ENCODE measurements at regions not wholly inside any gene's neighbourhood (a gene's known extent, or its start where the extent isn't known, plus 50 kb on each side); places are given as distances from the start of the nearest gene placed in this dataset.

DNA sequence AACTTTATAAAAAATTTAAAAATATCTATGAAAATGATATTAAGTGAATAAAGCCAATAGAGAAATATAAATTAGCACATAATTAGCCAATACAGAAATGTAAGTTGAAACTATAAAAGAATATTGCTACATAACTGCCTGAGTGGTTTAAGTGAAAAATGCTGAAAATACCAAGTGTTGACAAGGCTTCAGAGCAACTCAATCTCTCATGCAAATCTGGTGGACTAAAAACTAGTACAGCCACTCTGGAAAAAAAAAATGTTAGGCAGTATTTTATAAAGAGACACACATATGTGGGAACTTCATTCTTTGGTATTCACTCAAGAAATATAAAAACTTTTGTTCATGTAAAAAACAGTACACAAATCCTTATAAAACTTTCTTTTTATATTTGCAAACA is 833.7 kb upstream of the ROBO1 start:
- no peaks in the 10 kb centered on the region for H3K27me3 ChIP-seq
- no peak for DNase-seq
- H3K27ac ChIP-seq, result no peak overlapping the region
- intact Hi-C loops (cut with DNase I), result no loop called here
- no peaks in the 10 kb centered on the region for H3K9me3 ChIP-seq
- no peaks in the 10 kb centered on the region for H3K4me1 ChIP-seq (ENCODE audit: insufficient read depth)
- TF ChIP-seq POLR2A (IDR thresholded peaks at IDR 0.05) (no peak), EP300 (IDR thresholded peaks at IDR 0.05) (no peak)
- TF ChIP-seq, protein P1, sequence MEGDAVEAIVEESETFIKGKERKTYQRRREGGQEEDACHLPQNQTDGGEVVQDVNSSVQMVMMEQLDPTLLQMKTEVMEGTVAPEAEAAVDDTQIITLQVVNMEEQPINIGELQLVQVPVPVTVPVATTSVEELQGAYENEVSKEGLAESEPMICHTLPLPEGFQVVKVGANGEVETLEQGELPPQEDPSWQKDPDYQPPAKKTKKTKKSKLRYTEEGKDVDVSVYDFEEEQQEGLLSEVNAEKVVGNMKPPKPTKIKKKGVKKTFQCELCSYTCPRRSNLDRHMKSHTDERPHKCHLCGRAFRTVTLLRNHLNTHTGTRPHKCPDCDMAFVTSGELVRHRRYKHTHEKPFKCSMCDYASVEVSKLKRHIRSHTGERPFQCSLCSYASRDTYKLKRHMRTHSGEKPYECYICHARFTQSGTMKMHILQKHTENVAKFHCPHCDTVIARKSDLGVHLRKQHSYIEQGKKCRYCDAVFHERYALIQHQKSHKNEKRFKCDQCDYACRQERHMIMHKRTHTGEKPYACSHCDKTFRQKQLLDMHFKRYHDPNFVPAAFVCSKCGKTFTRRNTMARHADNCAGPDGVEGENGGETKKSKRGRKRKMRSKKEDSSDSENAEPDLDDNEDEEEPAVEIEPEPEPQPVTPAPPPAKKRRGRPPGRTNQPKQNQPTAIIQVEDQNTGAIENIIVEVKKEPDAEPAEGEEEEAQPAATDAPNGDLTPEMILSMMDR (IDR thresholded peaks at IDR 0.05), result no peak
- H3K36me3 ChIP-seq, result no peaks in the 10 kb centered on the region
- H3K4me3 ChIP-seq, result no peak overlapping the region

DNA sequence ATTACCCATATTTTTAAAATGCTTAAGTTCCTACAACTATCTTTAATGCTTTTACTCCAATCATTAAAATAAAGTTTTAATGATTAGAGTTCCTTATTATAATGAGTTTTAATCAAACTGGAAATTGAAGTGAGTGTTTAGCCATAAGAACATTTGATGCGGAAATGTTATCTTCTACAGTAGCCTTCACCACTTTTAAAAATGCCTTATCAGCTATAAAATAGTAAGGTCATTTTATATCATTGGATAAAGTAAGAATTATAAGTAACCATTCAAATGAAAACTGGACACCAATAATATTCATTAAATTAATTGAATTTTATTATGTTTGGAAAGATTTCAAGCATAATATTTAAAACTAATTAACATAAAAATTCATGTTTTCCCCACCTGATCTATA is 825.0 kb upstream of the ROBO1 start:
- TF ChIP-seq, protein P1 (IDR thresholded peaks at IDR 0.05), result no peak
- TF ChIP-seq EP300 (IDR thresholded peaks at IDR 0.05), result no peak
- no peak overlapping the region for H3K4me3 ChIP-seq
- no peaks in the 10 kb centered on the region for H3K36me3 ChIP-seq
- no peaks in the 10 kb centered on the region for H3K9me3 ChIP-seq
- WGBS, 3 donors, result 0 to 43% (median 32%) methylated on average over 1 of the region's 1 CpG
- H3K27ac ChIP-seq, result no peak overlapping the region
- intact Hi-C loops (cut with DNase I), result no loop called here
- no peaks in the 10 kb centered on the region for H3K27me3 ChIP-seq
- no peak for DNase-seq
- no peaks in the 10 kb centered on the region for H3K4me1 ChIP-seq (ENCODE audit: insufficient read depth)

DNA sequence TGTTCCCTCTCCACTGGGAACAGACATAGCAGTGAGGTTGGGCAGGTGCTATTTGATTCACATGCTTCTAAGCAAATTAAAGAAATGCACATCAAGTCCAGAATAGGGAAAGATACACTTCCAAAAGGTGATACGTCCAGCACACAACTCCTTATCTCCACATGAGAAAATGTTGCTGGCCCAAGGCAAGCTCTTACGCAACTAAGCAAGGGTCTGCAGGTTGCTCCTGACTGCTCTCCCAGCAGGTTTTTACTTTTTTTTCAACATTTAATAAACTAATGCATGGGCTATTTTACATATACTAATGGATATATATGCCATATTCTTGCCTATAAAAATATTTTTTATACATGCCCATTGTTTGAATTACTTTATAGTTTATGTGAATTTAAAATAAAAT is 818.5 kb upstream of the ROBO1 start:
- H3K4me3 ChIP-seq, result no peak overlapping the region
- intact Hi-C loops (cut with DNase I), result no loop called here
- H3K27ac ChIP-seq, result no peak overlapping the region
- WGBS, 3 donors, result 67 to 80% (median 76%) methylated on average over 2 of the region's 2 CpGs
- no peaks in the 10 kb centered on the region for H3K36me3 ChIP-seq
- no peak for DNase-seq
- no peaks in the 10 kb centered on the region for H3K9me3 ChIP-seq
- H3K27me3 ChIP-seq, result no peaks in the 10 kb centered on the region
- no peaks in the 10 kb centered on the region for H3K4me1 ChIP-seq (ENCODE audit: insufficient read depth)
- TF ChIP-seq, protein P1 (IDR thresholded peaks at IDR 0.05), result no peak
- no peak for TF ChIP-seq EP300 (IDR thresholded peaks at IDR 0.05)

DNA sequence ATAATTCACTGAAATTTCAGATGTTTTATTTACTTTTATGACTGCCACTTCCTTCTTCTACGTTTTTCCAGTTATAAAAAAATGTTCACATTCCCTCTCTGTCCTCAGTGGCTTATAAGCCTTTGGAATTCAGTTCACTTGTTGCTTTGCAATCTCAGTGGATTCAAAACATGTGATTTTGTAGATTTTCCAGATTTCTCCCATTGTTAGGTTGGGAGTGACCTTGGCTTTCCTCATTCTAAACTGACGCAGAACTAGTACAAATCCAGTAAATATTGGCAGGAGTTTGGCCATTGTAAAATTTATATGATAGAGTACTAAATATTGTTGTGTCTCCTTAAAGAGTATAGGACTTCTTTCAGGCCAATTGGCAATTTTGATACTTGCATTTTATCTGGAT is 812.3 kb upstream of the ROBO1 start:
- TF ChIP-seq, protein P1 (IDR thresholded peaks at IDR 0.05), result no peak
- TF ChIP-seq EP300 (IDR thresholded peaks at IDR 0.05) (no peak), POLR2A (IDR thresholded peaks at IDR 0.05) (no peak)
- intact Hi-C loops (cut with DNase I), result no loop called here
- Histone ChIP-seq H3K27me3 (no peaks in the 10 kb centered on the region), H3K4me1 (ENCODE audit: insufficient read depth) (no peaks in the 10 kb centered on the region), H3K27ac (no peak overlapping the region), H3K9me3 (no peaks in the 10 kb centered on the region), H3K36me3 (no peaks in the 10 kb centered on the region), H3K4me3 (no peak overlapping the region)
- 32 to 54% (median 44%) methylated on average over 2 of the region's 2 CpGs for WGBS, 3 donors
- DNase-seq, result no peak

DNA sequence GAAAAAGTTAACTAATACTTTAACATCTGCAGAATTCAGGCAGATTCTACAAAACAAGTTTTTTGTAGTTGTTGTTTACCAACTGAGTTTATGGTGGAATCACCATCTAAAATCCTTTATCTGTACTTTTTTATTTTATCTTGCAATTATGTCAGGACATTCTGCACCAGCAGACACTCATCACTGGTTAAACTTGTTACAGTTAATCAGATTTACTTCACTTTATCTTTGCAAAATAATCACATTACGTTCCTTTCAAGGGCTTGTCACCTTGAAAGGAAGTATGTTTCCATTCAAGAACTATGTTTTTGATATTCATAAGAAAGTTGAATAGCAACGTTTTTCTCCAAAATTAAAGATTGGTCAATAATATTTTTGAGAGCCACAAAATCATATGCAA is 796.6 kb upstream of the ROBO1 start:
- no peak for DNase-seq
- no peaks in the 10 kb centered on the region for H3K27me3 ChIP-seq
- 5 to 25% (median 13%) methylated on average over 2 of the region's 2 CpGs for WGBS, 3 donors
- H3K4me3 ChIP-seq, result no peak overlapping the region
- intact Hi-C loops (cut with DNase I), result no loop called here
- no peaks in the 10 kb centered on the region for H3K4me1 ChIP-seq (ENCODE audit: insufficient read depth)
- no peak overlapping the region for H3K27ac ChIP-seq
- no peaks in the 10 kb centered on the region for H3K36me3 ChIP-seq
- TF ChIP-seq, protein P1 (IDR thresholded peaks at IDR 0.05), result no peak
- TF ChIP-seq POLR2A (IDR thresholded peaks at IDR 0.05) (no peak), EP300 (IDR thresholded peaks at IDR 0.05) (no peak)
- H3K9me3 ChIP-seq, result no peaks in the 10 kb centered on the region

Measured in ovary (tissue), 7 donors.